C4-2B (cell line): ENCODE measurements at regions not wholly inside any gene's neighbourhood (a gene's known extent, or its start where the extent isn't known, plus 50 kb on each side); places are given as distances from the start of the nearest gene placed in this dataset.

Source experiments
- H3K27ac ChIP-seq: fragments of 450-650 bp; 2 replicates; pipeline ENCODE4 v1.5.1; 2017
- ZFX ChIP-seq: fragments of 450-650 bp; IDR thresholded peaks from 2 replicates; pipeline ENCODE4 v1.6.1; 2017
- TF ChIP-seq, protein P1 (sequence below): fragments of 450-650 bp; conservative IDR thresholded peaks from 2 replicates; pipeline ENCODE4 v1.5.1; 2017; ENCODE audit warnings: mild to moderate bottlenecking

DNA sequence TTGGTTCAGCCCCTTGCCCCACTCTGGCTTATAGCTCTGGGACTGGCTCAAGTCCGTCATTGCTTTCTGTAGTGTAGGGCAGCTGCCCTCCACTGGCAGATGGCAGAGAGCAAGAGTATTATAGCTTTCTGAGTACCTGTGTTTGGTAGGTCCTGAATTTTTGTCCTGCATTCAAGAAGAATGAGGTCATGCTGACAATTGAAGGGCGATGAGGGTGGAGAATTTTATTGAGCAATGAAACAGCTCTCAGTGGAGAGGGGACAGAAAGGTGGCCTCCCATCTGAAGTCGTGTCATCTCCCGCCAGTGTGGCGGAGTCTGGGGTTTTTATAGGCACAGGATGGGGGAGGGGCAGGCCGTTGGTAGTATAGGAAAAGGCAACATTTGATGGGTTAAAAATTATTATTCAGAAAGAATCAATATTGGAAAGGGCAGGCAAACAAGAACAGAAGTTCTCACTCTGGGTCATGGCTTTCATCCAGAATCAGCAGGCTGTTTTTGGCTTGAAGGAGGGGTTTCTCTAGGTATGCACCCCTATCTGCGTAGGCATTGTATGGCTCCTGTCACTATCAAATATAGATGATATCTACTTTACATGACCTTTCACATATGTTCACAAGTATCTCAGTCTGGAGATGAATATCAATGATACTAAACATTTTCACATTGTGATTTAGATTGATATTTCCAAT, 1239.7 kb upstream of the ALCAM start:
- H3K27ac ChIP-seq: no peak overlapping the region
- no peak for TF ChIP-seq ZFX
- TF ChIP-seq, protein P1, sequence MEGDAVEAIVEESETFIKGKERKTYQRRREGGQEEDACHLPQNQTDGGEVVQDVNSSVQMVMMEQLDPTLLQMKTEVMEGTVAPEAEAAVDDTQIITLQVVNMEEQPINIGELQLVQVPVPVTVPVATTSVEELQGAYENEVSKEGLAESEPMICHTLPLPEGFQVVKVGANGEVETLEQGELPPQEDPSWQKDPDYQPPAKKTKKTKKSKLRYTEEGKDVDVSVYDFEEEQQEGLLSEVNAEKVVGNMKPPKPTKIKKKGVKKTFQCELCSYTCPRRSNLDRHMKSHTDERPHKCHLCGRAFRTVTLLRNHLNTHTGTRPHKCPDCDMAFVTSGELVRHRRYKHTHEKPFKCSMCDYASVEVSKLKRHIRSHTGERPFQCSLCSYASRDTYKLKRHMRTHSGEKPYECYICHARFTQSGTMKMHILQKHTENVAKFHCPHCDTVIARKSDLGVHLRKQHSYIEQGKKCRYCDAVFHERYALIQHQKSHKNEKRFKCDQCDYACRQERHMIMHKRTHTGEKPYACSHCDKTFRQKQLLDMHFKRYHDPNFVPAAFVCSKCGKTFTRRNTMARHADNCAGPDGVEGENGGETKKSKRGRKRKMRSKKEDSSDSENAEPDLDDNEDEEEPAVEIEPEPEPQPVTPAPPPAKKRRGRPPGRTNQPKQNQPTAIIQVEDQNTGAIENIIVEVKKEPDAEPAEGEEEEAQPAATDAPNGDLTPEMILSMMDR: no peak

DNA sequence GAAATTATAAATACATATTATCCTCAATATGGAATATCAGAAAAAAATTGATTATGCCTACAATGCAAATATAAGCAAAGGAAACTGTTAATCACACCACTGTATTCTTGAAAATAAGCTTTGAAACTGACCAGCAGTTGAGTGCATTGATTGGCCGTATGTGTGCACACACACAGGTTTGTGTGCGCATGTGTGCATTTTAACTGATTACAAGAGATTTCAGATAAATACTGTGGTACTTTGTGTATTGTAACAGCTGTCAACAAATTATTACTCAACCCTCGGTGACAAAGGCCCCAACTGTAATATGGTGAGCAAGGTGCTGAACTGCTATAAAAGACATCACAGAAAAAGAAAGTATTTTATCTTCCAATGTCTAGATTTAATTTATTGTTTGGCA, 1238.9 kb upstream of the ALCAM start:
- TF ChIP-seq, protein P1: no peak
- TF ChIP-seq ZFX: no peak
- H3K27ac ChIP-seq: no peak overlapping the region

DNA sequence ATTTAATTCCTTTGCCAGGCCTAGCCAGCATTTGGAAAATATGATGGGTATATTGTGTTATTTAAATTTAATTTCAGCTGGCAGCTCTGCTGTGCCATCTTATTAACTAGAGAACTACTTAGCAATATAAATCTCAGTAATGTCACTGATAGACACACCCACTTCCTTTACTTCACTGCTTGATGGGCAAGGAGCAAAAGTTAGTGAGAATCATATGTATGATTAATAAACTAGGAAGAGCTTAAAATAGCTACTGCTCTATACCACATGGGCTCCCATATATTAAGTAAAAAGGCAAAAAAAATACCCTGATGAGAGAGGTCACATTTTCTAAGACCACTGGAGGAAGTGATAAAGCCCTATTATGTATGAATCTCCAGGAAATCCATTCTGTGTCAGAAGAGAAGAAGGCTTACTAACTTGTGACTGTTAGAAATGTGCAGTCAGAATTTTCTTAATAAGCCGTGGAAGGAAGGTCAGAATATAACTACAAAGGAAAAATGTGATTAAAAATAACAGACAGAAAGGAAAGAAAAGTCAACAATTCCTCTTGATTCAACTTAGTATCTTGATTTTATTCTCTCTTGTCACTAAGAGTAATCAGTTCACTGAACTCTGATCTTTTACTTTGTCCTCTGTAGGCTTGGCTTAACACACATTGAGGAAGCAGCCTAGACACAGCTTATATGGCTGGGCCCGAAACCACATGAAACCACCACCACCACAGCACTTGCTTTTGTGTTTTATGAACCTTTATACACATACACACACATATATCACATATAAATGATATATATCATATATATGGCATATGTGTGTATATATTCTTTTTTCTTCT, 1233.9 kb upstream of the ALCAM start:
- no peak for TF ChIP-seq ZFX
- TF ChIP-seq, protein P1: no peak
- H3K27ac ChIP-seq: no peak overlapping the region

DNA sequence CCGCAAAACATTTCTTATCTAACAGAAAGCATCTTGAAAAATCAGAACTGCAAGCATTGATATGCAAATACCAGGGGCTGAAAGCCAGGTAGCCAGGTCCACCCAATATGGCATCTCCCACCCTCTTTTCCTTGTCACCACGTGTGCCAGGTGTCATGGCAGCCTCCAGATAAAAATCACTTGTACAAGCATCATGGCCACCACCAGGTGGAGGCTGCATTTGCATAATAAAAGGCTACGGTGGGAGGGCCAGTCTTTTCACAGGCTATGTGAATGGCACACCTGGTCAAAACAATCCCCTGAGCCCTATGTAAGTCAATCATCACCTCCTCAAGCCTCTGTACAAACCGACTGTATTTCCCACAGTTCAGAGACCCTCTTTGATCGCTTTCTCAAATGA, 1233.1 kb upstream of the ALCAM start:
- TF ChIP-seq ZFX: no peak
- TF ChIP-seq, protein P1: no peak
- H3K27ac ChIP-seq: no peak overlapping the region

DNA sequence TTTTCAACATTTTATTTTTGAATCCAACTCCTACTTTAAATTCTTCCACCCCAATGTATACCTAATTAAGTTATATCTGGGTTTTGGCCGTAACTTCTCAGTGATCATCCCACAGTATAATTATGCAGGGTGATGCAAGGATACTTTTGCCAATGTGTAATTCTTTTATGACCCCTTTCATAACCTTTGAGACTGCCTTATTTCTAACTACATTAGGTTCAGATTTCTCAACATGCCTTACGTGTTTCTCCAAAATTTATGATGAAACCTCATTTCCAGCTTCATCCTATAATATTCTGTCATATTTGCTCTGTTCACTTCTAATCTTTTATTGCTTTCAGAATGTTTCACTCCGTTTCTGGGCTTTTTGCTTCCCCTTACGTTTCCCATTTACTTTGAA, 1229.6 kb upstream of the ALCAM start:
- no peak for TF ChIP-seq ZFX
- TF ChIP-seq, protein P1: no peak
- no peak overlapping the region for H3K27ac ChIP-seq

DNA sequence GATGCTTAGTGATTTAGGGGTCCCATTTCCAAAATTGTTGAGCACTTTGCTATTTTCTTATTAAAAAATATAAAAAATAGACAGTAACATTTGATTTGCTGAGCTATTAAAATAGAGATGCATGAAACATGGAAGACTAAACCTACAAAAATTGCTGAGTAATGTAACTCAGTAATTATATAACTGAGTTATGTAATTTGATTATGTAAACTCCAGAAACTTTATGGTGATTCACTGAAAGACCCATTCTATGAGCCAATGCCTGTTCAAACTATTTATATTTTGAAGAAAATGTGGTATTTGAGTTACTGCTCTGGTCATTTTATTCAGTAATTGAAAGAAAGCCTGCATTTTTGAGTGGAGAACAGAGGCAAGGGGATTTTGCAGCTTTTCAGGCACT, 1221.5 kb upstream of the ALCAM start:
- H3K27ac ChIP-seq: no peak overlapping the region
- TF ChIP-seq, protein P1: no peak
- TF ChIP-seq ZFX: no peak

DNA sequence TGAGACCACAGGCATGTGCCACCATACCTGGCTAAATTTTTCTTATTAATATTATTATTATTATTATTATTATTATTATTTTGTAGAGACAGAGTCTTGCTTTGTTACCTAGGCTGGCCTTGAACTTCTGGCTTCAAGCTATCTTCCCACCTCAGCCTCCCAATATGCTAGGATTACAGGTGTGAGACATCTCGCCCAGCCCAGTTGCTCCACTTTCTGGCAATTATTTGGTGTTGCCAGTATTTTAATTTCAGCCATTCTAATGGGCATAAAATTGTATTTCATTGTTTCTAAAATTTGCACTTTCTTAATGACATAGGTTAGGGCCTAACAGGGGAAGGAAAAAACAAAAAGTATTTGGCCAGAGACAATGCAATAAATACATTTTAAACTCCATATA, 1217.6 kb upstream of the ALCAM start:
- H3K27ac ChIP-seq: no peak overlapping the region
- TF ChIP-seq, protein P1: no peak
- no peak for TF ChIP-seq ZFX
